WTC11 (cell line): ENCODE measurements at regions not wholly inside any gene's neighbourhood (a gene's known extent, or its start where the extent isn't known, plus 50 kb on each side); places are given as distances from the start of the nearest gene placed in this dataset.

ENCODE experiments used
- ATAC-seq: fragments of 200-7000 bp; cut with Tn5 transposase; 2 replicates; pipeline ENCODE4 v1.10.0; 2021; ENCODE audit warnings: mild to moderate bottlenecking, moderate library complexity
- CTCF ChIA-PET: fragments of 300-600 bp; sonication (Branson Sonifier 250); formaldehyde crosslinking; loops from one replicate; lab custom pipeline; 2021; ENCODE audit warnings: antibody characterized with exemption; lab: Charles Lee
- POLR2A ChIA-PET: fragments of 350-600 bp; sonication (Branson Sonifier 250); formaldehyde crosslinking; loops from one replicate; lab custom pipeline; 2021; ENCODE audit warnings: antibody characterized with exemption; lab: Charles Lee
- DNase-seq: peaks from one replicate; pipeline ENCODE4 v3.0.0; 2021; ENCODE audit warnings: low spot score
- H3K27ac Mint-ChIP-seq: 2 replicates; pipeline ENCODE4 v1.8.0; 2021; ENCODE audit warnings: mixed read lengths
- H3K27me3 Mint-ChIP-seq: 2 replicates; pipeline ENCODE4 v1.8.0; 2021; ENCODE audit warnings: low read depth, mild to moderate bottlenecking, moderate library complexity, mixed read lengths
- H3K36me3 Mint-ChIP-seq: 2 replicates; pipeline ENCODE4 v1.8.0; 2021; ENCODE audit warnings: mixed read lengths
- H3K4me1 Mint-ChIP-seq: 2 replicates; pipeline ENCODE4 v1.8.0; 2022; ENCODE audit warnings: mixed read lengths
- H3K4me3 Mint-ChIP-seq: 2 replicates; pipeline ENCODE4 v1.8.0; 2021; ENCODE audit warnings: mild to moderate bottlenecking, moderate library complexity, mixed read lengths
- H3K9me3 Mint-ChIP-seq: 2 replicates; pipeline ENCODE4 v1.8.0; 2021; ENCODE audit warnings: mixed read lengths
- ATF1 ChIP-seq: sonication (generic); formaldehyde crosslinking; IDR thresholded peaks from 2 replicates; pipeline ENCODE4 v1.8.1; 2023; ENCODE audit warnings: mild to moderate bottlenecking, moderate library complexity, missing genetic modification reagents
- ATF6 ChIP-seq: sonication (generic); formaldehyde crosslinking; IDR thresholded peaks from 2 replicates; pipeline ENCODE4 v1.8.1; 2023; ENCODE audit warnings: mild to moderate bottlenecking, missing genetic modification reagents
- CBFB ChIP-seq: sonication (generic); formaldehyde crosslinking; IDR thresholded peaks from 2 replicates; pipeline ENCODE4 v1.8.1; 2022; ENCODE audit warnings: mild to moderate bottlenecking, low read depth, missing genetic modification reagents
- E2F5 ChIP-seq: sonication (generic); formaldehyde crosslinking; IDR thresholded peaks from 2 replicates; pipeline ENCODE4 v1.8.1; 2022; ENCODE audit warnings: mild to moderate bottlenecking, moderate library complexity, missing genetic modification reagents
- ERG ChIP-seq: fragments of 250-450 bp; sonication (Bioruptor Pico); IDR thresholded peaks from 2 replicates; pipeline ENCODE4 v1.8.0; 2021; ENCODE audit warnings: mild to moderate bottlenecking
- ESRRA ChIP-seq: sonication (generic); formaldehyde crosslinking; IDR thresholded peaks from 2 replicates; pipeline ENCODE4 v1.8.1; 2022; ENCODE audit warnings: mild to moderate bottlenecking, missing genetic modification reagents, borderline replicate concordance
- FOXP4 ChIP-seq: sonication (generic); formaldehyde crosslinking; IDR thresholded peaks from 2 replicates; pipeline ENCODE4 v1.8.0; 2022; ENCODE audit warnings: mild to moderate bottlenecking, missing genetic modification reagents
- IRF2 ChIP-seq: sonication (generic); formaldehyde crosslinking; IDR thresholded peaks from 2 replicates; pipeline ENCODE4 v1.8.0; 2022; ENCODE audit warnings: low read depth, missing genetic modification reagents, borderline replicate concordance
- JUN ChIP-seq: sonication (generic); formaldehyde crosslinking; IDR thresholded peaks from 2 replicates; pipeline ENCODE4 v1.8.0; 2023; ENCODE audit warnings: mild to moderate bottlenecking, missing genetic modification reagents
- KAT7 ChIP-seq: sonication (generic); formaldehyde crosslinking; IDR thresholded peaks from 2 replicates; pipeline ENCODE4 v1.8.1; 2023; ENCODE audit warnings: missing genetic modification reagents, mild to moderate bottlenecking, borderline replicate concordance
- MXD4 ChIP-seq: fragments of 250-450 bp; sonication (Bioruptor Pico); IDR thresholded peaks from 2 replicates; pipeline ENCODE4 v1.8.0; 2021; ENCODE audit warnings: mild to moderate bottlenecking, moderate library complexity, borderline replicate concordance
- PREB ChIP-seq: sonication (generic); formaldehyde crosslinking; IDR thresholded peaks from 2 replicates; pipeline ENCODE4 v1.8.1; 2022; ENCODE audit warnings: mild to moderate bottlenecking, missing genetic modification reagents, moderate library complexity, borderline replicate concordance
- SOX15 ChIP-seq: fragments of 250-450 bp; sonication (Bioruptor Pico); IDR thresholded peaks from 2 replicates; pipeline ENCODE4 v1.9.0; 2021; ENCODE audit warnings: mild to moderate bottlenecking
- USF2 ChIP-seq: sonication (generic); formaldehyde crosslinking; IDR thresholded peaks from 2 replicates; pipeline ENCODE4 v1.8.1; 2023; ENCODE audit warnings: mild to moderate bottlenecking, missing genetic modification reagents, moderate library complexity
- ZBTB43 ChIP-seq: sonication (generic); formaldehyde crosslinking; IDR thresholded peaks from 2 replicates; pipeline ENCODE4 v1.8.1; 2023; ENCODE audit warnings: mild to moderate bottlenecking, missing genetic modification reagents
- ZMAT4 ChIP-seq: fragments of 250-450 bp; sonication (Bioruptor Pico); IDR thresholded peaks from 2 replicates; pipeline ENCODE4 v1.9.0; 2021; ENCODE audit warnings: mild to moderate bottlenecking
- ZNF138 ChIP-seq: sonication (generic); formaldehyde crosslinking; conservative IDR thresholded peaks from 2 replicates; pipeline ENCODE4 v1.8.1; 2022; ENCODE audit warnings: mild to moderate bottlenecking, moderate library complexity, missing genetic modification reagents
- ZNF232 ChIP-seq: sonication (generic); formaldehyde crosslinking; IDR thresholded peaks from 2 replicates; pipeline ENCODE4 v1.8.0; 2022; ENCODE audit warnings: mild to moderate bottlenecking, missing genetic modification reagents
- ZNF396 ChIP-seq: fragments of 250-450 bp; sonication (Bioruptor Pico); IDR thresholded peaks from 2 replicates; pipeline ENCODE4 v1.8.0; 2021; ENCODE audit warnings: mild to moderate bottlenecking, moderate library complexity, borderline replicate concordance
- ZNF532 ChIP-seq: fragments of 250-450 bp; sonication (Bioruptor Pico); IDR thresholded peaks from 2 replicates; pipeline ENCODE4 v1.9.0; 2021; ENCODE audit warnings: mild to moderate bottlenecking, borderline replicate concordance

- TF ChIP-seq ZNF138 (CRISPR knock-in tag): no peak
- no peak for TF ChIP-seq ATF1 (CRISPR knock-in tag)
- no peak for TF ChIP-seq ZNF532 (CRISPR knock-in tag)
- no peak for TF ChIP-seq ERG (CRISPR knock-in tag)
- TF ChIP-seq ATF6 (CRISPR knock-in tag): no peak
- no peak for TF ChIP-seq FOXP4
- no peak for TF ChIP-seq E2F5 (CRISPR knock-in tag)
- TF ChIP-seq PREB: no peak
- no peak for TF ChIP-seq ZBTB43 (CRISPR knock-in tag)
- no peak for TF ChIP-seq ZNF396 (CRISPR knock-in tag)
These were observed 202.5 kb downstream of the KLHL28 start (continued) for GRCh38 chr14:44759277-44759676.

GRCh38 chr14:44756554-44756953 lies 205.2 kb downstream of the KLHL28 start:
- CTCF ChIA-PET: no interaction called here
- POLR2A ChIA-PET: no interaction called here
- no peaks in the 10 kb centered on the region for H3K27me3 Mint-ChIP-seq
- TF ChIP-seq JUN (CRISPR knock-in tag) (no peak), IRF2 (CRISPR knock-in tag) (no peak), ESRRA (CRISPR knock-in tag) (no peak), USF2 (CRISPR knock-in tag) (no peak), SOX15 (CRISPR knock-in tag) (no peak), CBFB (CRISPR knock-in tag) (no peak), MXD4 (CRISPR knock-in tag) (no peak), ZNF232 (CRISPR knock-in tag) (no peak), KAT7 (CRISPR knock-in tag) (no peak), ZMAT4 (CRISPR knock-in tag) (no peak)

More at GRCh38 chr14:44756554-44756953, 205.2 kb downstream of the KLHL28 start:
- DNase-seq: no peak
- Mint-ChIP-seq H3K4me3 (no peak overlapping the region), H3K4me1 (no peaks in the 10 kb centered on the region), H3K36me3 (no peaks in the 10 kb centered on the region), H3K27ac (no peak overlapping the region), H3K9me3 (no peaks in the 10 kb centered on the region)
- no peak for ATAC-seq
